ENCODE measurements at regions not wholly inside any gene's neighbourhood (a gene's known extent, or its start where the extent isn't known, plus 50 kb on each side); places are given as distances from the start of the nearest gene placed in this dataset.

DNA sequence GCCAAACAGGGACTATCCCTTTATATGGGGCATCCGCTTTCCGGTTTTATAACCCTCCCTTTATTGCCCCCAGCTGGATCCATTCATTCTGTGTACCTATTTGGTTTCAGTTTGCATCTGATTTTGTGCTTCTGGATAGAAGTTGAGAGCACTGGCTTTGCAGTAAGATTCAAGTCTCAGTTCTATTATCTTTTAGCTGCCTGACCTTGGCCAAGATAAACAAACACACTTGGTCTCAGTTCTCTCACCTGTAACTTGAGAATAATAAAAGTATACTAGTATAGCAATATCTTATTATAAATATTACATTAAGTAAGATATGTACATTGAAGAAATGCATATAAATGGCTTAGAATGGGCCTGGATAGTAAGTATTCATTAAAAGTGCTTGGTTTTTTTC lies 182.4 kb upstream of the TSHZ2 start:
- Histone ChIP-seq H3K27ac (ENCODE audit: insufficient read depth, low read length) (no peak overlapping the region), H2AFZ (ENCODE audit: low read length) (no peak overlapping the region), H3K4me3 (replicated peaks in 1 of 4; ENCODE audit: control extremely low read depth in 1 of 4, insufficient read depth in 1 of 4, low read depth in 3 of 4, low read length in 4 of 4) (no peak overlapping the region), H3K36me3 (ENCODE audit: control insufficient read depth, insufficient read depth, low read length) (no peaks in the 10 kb centered on the region), H3K9ac (ENCODE audit: insufficient read depth, low read length) (no peak overlapping the region), H3K9me3 (ENCODE audit: control insufficient read depth, insufficient read depth, low read depth, low read length) (no peaks in the 10 kb centered on the region), H3K4me2 (ENCODE audit: extremely low read depth, insufficient read depth, low read length) (no peak overlapping the region), H3K79me2 (ENCODE audit: control insufficient read depth, insufficient read depth, low read length) (no peaks in the 10 kb centered on the region), H4K20me1 (ENCODE audit: control insufficient read depth, extremely low read depth, insufficient read depth, low read length) (no peaks in the 10 kb centered on the region), H3K4me1 (ENCODE audit: control insufficient read depth, extremely low read depth, insufficient read depth, low read length) (no peaks in the 10 kb centered on the region), H3K27me3 (ENCODE audit: control insufficient read depth, insufficient read depth, low read length) (no peaks in the 10 kb centered on the region)
- DNase-seq (ENCODE audit: low read depth in 2 of 2), result no peak
- TF ChIP-seq EZH2 (IDR thresholded peaks at IDR 0.05; ENCODE audit: low read length, missing control alignments), result no peak
- TF ChIP-seq, protein P1, sequence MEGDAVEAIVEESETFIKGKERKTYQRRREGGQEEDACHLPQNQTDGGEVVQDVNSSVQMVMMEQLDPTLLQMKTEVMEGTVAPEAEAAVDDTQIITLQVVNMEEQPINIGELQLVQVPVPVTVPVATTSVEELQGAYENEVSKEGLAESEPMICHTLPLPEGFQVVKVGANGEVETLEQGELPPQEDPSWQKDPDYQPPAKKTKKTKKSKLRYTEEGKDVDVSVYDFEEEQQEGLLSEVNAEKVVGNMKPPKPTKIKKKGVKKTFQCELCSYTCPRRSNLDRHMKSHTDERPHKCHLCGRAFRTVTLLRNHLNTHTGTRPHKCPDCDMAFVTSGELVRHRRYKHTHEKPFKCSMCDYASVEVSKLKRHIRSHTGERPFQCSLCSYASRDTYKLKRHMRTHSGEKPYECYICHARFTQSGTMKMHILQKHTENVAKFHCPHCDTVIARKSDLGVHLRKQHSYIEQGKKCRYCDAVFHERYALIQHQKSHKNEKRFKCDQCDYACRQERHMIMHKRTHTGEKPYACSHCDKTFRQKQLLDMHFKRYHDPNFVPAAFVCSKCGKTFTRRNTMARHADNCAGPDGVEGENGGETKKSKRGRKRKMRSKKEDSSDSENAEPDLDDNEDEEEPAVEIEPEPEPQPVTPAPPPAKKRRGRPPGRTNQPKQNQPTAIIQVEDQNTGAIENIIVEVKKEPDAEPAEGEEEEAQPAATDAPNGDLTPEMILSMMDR (conservative IDR thresholded peaks at IDR 0.05 in 1 of 2, IDR thresholded peaks at IDR 0.05 in 1 of 2; ENCODE audit: low read depth in 1 of 2, low read length in 2 of 2), result no peak

DNA sequence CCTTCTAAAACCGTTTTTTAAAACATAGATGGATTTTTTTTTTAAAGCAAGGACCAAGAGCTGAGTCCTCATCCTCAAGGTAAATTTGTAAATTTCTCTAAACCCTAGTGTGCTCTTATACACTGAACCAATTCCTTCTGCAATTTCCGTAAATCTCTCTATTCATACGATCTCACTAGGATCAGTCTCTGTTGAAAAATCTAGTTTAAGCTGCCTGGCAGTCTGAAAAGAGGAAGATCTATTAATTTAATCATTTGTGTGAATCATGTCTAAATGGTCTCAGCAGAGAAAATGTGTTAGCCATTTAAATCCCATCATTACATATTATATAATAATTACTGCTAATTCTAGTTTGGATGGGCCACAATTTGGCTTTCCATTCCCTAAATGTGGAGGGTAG lies 184.2 kb upstream of the TSHZ2 start:
- Histone ChIP-seq H3K27ac (ENCODE audit: insufficient read depth, low read length) (no peak overlapping the region), H3K9me3 (ENCODE audit: control insufficient read depth, insufficient read depth, low read depth, low read length) (no peaks in the 10 kb centered on the region), H2AFZ (ENCODE audit: low read length) (no peak overlapping the region), H3K4me3 (replicated peaks in 1 of 4; ENCODE audit: control extremely low read depth in 1 of 4, insufficient read depth in 1 of 4, low read depth in 3 of 4, low read length in 4 of 4) (no peak overlapping the region), H3K79me2 (ENCODE audit: control insufficient read depth, insufficient read depth, low read length) (no peaks in the 10 kb centered on the region), H3K36me3 (ENCODE audit: control insufficient read depth, insufficient read depth, low read length) (no peaks in the 10 kb centered on the region), H3K4me2 (ENCODE audit: extremely low read depth, insufficient read depth, low read length) (no peak overlapping the region), H4K20me1 (ENCODE audit: control insufficient read depth, extremely low read depth, insufficient read depth, low read length) (no peaks in the 10 kb centered on the region), H3K27me3 (ENCODE audit: control insufficient read depth, insufficient read depth, low read length) (no peaks in the 10 kb centered on the region), H3K4me1 (ENCODE audit: control insufficient read depth, extremely low read depth, insufficient read depth, low read length) (no peaks in the 10 kb centered on the region), H3K9ac (ENCODE audit: insufficient read depth, low read length) (no peak overlapping the region)
- no peak for TF ChIP-seq EZH2 (IDR thresholded peaks at IDR 0.05; ENCODE audit: low read length, missing control alignments)
- TF ChIP-seq, protein P1 (conservative IDR thresholded peaks at IDR 0.05 in 1 of 2, IDR thresholded peaks at IDR 0.05 in 1 of 2; ENCODE audit: low read depth in 1 of 2, low read length in 2 of 2), result no peak
- no peak for DNase-seq (ENCODE audit: low read depth in 2 of 2)

DNA sequence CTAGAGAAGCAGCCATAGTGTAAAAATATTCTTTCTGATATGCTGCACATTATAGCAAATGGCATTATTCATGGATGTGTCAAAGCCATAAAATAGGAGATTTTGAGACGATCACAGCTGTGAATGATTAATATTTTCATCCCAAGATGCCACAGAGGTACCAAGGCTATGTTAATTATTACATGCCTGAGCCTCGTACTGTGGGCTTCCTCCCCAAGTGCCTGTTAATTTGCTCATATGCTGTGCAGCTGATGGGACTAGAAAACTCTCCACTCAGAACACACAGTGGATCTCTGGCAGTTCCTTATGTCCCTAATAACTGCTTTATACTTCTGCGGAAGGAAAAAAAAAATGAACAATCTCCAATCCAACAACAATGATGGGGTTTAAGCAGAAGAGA lies 184.9 kb upstream of the TSHZ2 start:
- Histone ChIP-seq H3K36me3 (ENCODE audit: control insufficient read depth, insufficient read depth, low read length) (no peaks in the 10 kb centered on the region), H4K20me1 (ENCODE audit: control insufficient read depth, extremely low read depth, insufficient read depth, low read length) (no peaks in the 10 kb centered on the region), H3K4me1 (ENCODE audit: control insufficient read depth, extremely low read depth, insufficient read depth, low read length) (no peaks in the 10 kb centered on the region), H3K4me2 (ENCODE audit: extremely low read depth, insufficient read depth, low read length) (no peak overlapping the region), H3K9me3 (ENCODE audit: control insufficient read depth, insufficient read depth, low read depth, low read length) (no peaks in the 10 kb centered on the region), H3K27ac (ENCODE audit: insufficient read depth, low read length) (no peak overlapping the region), H3K79me2 (ENCODE audit: control insufficient read depth, insufficient read depth, low read length) (no peaks in the 10 kb centered on the region), H3K9ac (ENCODE audit: insufficient read depth, low read length) (no peak overlapping the region), H3K4me3 (replicated peaks in 1 of 4; ENCODE audit: control extremely low read depth in 1 of 4, insufficient read depth in 1 of 4, low read depth in 3 of 4, low read length in 4 of 4) (no peak overlapping the region), H2AFZ (ENCODE audit: low read length) (no peak overlapping the region), H3K27me3 (ENCODE audit: control insufficient read depth, insufficient read depth, low read length) (no peaks in the 10 kb centered on the region)
- DNase-seq (ENCODE audit: low read depth in 2 of 2), result no peak
- no peak for TF ChIP-seq EZH2 (IDR thresholded peaks at IDR 0.05; ENCODE audit: low read length, missing control alignments)
- TF ChIP-seq, protein P1 (conservative IDR thresholded peaks at IDR 0.05 in 1 of 2, IDR thresholded peaks at IDR 0.05 in 1 of 2; ENCODE audit: low read depth in 1 of 2, low read length in 2 of 2), result no peak
